CD4-positive, alpha-beta T cell treated with Interleukin-12 subunit alpha and Interleukin-12 subunit beta, for 1 hour (primary cell): ENCODE measurements at regions not wholly inside any gene's neighbourhood (a gene's known extent, or its start where the extent isn't known, plus 50 kb on each side); places are given as distances from the start of the nearest gene placed in this dataset.
A peak's percentile ranks its signal among the peaks of the same experiment; 100 is the strongest.
"Not testable (repeated sequence)": the region's sequence is repeated elsewhere in the genome, so short reads cannot be mapped to it uniquely, and the experiment has no call there.

Experiments used
- DNase-seq: peaks from one replicate; pipeline ENCODE4 v3.0.0-alpha.2; 2020

GRCh38 chr17:14595656-14596055 is 294.8 kb downstream of the HS3ST3B1 start:
- no peak for DNase-seq

- no peak for DNase-seq
Measured at GRCh38 chr17:14594690-14595089, 293.8 kb downstream of the HS3ST3B1 start.

DNA sequence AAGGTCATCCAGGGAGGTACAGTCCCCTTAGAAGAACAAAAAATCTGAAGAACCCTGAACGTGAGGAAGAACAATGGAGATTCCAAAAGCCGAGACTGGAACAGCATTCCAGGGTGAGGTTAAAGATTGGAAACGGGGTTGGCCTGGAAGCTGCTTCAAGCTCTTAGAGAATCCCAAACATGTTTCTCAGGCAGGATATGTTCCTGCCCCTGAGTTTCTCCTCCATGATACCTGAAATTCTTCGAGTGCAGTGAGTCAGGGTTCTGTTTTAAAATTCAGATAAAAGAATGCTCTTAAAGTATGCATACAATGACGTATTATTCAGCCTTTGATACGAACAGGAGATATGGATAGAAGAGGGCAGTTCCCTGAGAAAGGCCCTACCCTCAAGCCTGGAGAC is 293.1 kb downstream of the HS3ST3B1 start:
- no peak for DNase-seq

DNA sequence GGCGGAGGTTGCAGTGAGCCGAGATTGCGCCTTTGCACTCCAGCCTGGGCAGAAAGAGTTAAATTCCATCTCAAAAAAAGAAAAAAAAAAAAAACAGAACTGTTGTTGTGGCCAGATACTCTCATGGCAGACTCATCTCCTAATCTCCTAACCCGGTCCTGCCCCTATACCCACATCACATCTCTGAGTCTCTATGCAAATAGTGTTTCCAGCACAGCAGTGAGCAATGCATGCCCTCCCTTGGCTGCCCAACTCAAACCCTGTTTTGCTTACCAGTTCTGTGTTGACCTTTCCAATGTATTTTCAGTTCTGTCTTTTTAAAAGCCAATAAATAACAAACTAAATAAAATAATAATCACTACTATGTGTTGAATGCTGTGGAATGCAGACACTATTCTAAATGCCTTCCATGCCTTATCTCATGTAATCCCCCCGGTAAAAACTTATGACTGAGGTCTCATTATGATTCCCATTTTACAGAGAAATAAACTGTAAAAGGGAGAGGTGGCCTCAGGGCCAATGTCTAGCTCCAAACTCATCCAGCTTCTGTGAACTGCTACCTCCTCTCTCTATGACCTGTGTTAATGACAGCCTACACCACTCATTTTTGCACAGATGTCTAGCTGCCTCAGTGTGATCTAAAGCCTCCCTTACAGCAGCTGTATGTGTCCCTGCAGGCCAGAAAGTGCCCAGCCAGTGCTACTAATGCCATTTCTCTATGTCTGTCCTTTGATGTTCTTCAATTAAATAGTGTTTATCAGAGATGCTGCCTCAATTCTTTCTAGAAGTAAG is 289.8 kb downstream of the HS3ST3B1 start:
- DNase-seq, result no peak

DNA sequence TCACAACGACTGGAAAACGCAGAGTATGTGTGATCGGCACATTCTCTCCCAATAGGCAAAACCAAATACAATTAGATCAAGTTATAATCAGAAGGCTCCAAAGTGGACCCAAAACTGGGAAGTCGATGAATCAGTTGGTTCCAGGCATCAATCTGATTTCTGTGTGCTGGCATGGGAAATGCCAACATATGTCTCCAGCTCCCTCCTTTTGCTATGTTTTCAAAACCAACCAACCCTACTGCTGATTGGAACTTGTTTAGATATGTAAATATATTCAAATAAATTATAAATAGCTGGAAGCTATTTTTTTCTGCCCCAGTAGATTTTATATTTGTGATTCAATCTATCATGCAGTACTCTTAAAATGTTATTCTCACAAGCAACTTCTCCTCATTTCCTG is 284.2 kb downstream of the HS3ST3B1 start:
- DNase-seq, result no peak

DNA sequence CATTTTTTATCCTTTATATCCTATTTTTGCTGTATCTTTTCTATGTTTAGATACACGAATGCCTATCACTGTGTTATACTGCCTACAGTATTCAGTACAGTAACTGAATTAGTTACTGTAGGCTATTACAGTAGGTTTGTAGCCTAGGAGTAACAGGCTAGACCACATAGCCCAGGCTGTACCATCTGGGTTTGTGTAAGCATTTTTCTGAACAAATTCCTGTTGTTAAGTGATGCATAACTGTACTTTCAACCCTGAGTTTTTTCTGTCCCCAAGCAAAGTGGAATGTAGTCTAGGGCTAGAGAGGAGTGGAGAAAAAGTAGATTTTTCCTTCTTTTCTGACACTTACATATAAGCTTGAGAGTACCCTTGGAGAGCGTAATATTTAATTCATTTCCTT is 282.1 kb downstream of the HS3ST3B1 start:
- DNase-seq, result no peak

DNA sequence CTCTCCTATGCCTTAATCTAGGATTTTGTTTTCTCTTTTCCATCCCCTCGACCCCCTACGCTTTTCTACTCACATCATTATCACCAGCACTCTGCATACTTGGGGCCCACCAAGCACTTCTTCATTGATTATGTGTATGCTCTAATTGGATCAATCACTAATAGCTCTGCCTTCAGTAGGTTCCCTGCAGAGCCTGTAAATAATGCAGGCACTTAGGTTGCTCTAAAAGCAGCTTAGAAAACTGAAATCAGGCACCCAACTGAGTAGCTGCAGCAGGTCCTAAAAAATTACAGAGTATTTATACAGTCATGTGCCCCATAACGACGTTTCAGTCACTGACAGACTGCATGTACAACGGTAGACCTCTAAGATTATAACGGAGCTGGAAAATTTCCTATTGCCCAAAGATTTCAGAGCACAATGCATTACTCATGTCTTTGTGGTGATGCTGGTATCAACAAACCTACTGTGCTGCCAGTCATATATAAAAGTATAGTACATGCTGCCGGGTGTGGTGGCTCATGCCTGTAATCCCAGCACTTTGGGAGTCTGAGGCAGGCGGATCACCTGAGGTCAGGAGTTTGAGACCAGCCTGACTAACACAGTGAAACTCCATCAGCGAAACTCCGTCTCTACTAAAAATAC is 280.4 kb downstream of the HS3ST3B1 start:
- DNase-seq, result no peak

DNA sequence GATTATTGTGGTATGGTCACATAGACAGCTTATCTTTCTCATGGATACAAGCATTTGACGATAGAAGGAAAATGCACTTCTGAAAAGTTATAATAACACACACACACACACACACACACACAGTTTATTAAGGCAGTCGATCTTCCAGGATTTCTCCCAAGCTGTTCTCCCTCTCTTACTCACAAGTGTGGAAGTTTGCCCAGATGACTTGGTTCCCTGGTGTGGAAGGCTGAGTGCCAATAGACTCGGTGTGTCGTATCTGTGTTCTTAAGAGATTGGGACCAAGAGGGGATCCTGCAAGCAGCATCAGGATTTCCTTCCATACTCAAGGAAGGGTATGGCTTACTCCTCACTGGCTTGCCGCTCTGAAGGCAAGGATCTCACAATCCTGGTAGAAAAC is 279.6 kb downstream of the HS3ST3B1 start:
- no peak for DNase-seq

- DNase-seq, result no peak
Measured at GRCh38 chr17:14579716-14580115, 278.8 kb downstream of the HS3ST3B1 start.

DNA sequence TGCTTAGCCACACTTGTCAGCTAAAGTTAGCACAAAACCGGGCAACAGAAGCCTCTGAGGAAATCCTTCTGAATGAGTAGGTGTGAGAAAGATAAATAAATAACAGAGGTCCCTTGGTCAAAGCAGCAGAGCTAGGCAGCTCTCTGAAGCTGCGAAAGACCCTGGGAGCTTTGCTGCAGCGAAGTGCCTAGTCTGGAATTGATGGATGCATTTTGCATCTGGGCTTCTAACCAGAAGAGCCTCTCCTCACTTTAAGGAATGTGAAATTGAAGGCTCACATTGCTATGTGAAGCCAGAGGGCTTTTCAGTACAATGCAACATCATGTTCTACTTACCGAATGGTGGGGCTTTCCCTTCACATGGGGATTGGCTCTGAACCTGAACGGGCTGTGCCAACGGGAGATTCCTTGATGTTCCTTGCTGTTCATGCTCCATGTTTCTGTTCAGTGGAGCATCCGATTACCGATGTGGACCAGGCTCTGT is 274.6 kb downstream of the HS3ST3B1 start:
- DNase-seq, result no peak

DNA sequence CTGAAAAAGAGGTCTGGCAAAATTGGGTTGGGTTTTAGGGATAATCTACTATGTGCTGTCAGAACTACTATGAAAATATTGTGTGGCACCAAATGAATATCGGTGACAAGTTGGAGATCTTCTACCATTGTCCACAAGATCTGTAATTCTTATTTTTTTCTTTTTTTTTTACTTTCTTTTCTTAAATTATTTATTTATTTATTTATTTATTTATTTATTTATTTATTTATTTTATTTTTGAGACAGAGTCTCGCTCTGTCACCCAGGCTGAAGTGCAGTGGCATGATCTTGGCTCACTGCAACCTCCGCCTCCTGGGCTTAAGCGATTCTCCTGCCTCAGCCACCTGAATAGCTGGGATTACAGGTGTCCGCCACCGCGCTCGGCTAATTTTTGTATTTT is 259.4 kb downstream of the HS3ST3B1 start:
- not testable (repeated sequence) for DNase-seq

DNA sequence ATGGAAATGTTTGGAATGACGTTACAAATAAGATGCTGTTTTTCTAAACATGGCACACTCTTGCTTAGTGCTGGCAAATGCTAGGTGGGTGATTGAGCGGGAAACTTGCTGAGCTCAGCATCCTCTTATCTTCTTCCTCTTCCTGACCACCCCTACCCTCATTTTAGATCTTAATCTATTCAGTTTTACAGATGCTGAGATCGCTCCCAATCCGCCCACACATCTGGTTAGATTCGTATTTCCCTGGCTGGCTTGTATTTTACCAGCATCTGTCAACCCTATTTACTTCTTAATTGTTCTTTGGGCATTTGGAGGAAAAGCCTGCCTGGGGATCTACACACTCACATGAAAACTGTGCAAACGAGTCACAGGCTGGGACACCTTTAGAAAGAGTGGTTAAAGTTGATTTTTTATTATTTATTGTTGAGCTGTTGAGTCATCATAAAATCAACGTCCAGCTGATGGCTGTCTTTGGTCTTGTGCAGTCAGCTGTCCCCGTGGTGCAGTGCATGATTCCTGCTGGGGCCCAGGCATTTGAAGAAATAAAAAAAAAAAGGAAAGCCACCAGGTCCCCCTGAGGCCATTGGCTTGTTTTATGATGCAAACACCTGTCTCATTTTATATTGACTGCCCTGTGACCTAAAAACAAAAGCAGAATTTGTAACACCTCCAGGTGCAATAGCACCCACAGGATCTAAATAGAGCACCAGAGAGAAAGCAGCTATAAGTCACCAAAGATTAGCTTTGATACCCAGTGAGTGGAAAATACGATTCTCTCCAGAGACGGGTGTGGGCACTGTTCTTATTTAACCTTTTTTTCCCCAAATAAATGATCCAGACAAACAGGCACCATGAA is 258.6 kb downstream of the HS3ST3B1 start:
- no peak for DNase-seq

DNA sequence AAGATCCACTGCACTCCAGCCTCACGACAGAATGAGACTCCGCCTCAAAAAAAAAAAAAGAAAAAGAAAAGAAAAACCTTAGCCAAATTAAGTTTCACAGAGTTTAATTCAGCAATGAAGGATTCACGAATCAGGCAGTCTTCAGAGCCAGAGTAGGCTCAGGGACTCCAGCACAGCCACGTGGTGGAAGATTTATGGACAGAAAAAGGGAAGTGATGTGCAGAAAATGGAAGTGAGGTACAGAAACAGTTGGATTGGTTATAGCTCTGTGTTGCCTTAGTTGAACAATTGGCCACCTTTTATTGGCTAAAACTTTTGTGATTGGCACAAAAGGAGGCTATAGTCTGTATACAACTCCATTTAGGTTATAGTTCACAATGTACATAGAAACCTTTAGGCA is 256.6 kb downstream of the HS3ST3B1 start:
- no peak for DNase-seq

DNA sequence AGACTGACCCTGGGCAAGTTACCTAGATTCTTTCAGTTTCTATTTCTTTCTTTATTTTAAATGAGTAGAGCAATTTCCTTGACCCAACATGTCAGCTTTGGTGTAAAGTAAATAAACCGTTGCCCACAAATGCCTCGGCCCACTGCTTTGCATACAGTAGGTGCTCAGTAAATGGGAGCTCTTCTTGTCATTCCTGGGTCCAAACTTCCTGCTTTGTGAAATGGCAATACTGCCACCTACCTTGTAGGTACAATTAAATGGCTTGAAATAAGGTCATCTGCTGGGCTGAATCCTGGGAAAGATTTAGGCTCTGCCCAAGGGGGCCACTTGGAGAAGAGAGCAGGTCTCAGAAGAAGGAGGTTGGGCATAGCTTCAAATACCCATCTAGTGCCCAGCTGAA is 253.0 kb downstream of the HS3ST3B1 start:
- peak; percentile 11 for DNase-seq

DNA sequence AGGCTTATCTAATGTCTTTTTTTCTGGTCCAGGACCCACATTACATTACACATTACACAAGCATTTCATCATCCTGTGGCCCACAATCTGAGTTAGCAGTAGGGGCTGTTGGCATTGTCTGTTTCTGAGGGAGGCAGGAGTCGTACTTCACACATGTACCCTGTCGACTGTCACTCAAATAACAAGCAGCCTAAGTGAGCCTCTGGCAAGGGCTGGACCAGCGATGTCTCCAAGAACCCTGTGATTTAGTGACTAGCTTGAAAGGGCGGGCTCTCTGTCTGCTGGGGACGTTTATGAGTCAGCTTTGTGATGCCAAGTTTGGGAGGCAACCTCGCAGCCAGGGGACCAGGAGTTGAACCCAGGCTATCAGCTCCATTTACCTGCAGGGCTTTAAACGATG is 251.4 kb downstream of the HS3ST3B1 start:
- no peak for DNase-seq

DNA sequence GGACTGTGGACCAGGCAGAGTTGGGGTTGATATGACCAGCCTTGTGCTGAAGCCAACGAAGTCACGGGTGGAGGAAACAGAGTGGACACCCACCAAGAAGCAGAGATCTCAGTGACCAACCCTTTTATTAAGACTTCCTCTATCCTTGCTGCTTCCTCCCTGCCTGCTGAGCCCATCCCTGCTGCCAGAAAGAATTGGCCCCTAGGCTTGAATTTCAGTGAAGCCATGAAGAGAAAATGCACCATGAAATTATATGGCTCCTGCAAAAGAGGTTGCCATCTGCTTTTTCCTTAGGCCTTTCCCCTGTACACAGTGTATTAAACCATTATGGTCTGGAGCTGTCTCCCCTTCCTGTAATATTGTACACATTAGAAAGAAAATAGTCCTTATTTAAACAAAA is 246.7 kb downstream of the HS3ST3B1 start:
- DNase-seq, result no peak

DNA sequence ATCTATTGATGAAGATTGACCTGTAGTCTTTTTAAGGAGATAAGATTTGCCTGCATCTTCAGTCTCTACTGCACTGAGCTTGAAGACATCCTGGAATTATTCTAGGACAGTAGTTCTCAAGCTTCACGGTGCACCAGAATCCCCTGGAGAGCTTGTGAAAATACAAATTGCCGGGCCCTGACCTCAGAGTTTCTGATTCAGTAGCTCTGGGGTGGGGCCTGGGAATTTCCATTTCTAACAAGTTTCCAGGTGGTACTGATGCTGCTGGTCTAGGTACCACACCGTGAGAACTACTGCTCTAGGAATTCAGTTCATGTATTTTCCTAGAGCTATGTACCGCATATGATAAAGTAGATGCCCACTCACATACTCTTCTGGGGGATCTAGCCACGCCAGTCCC is 246.1 kb downstream of the HS3ST3B1 start:
- DNase-seq, result no peak

- DNase-seq, result no peak
Measured at GRCh38 chr17:14545156-14545906, 244.4 kb downstream of the HS3ST3B1 start.

GRCh38 chr17:14541714-14542113 is 240.8 kb downstream of the HS3ST3B1 start:
- no peak for DNase-seq

GRCh38 chr17:14539801-14540200 is 238.9 kb downstream of the HS3ST3B1 start:
- no peak for DNase-seq

DNA sequence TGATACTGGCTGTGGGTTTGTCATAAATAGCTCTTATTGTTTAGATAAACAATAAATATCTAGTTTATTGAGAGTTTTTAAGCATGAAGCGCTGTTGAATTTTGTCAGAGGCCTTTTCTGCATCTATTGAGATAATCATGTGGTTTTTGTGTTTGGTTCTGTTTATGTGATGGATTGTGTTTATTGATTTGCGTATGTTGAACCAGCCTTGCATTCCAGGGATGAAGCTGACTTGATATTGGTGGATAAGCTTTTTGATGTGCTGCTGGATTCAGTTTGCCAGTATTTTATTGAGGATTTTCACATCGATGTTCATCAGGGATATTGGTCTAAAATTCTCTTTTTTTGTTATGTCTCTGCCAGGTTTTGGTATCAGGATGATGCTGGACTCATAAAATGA is 231.4 kb downstream of the HS3ST3B1 start:
- not testable (repeated sequence) for DNase-seq

DNA sequence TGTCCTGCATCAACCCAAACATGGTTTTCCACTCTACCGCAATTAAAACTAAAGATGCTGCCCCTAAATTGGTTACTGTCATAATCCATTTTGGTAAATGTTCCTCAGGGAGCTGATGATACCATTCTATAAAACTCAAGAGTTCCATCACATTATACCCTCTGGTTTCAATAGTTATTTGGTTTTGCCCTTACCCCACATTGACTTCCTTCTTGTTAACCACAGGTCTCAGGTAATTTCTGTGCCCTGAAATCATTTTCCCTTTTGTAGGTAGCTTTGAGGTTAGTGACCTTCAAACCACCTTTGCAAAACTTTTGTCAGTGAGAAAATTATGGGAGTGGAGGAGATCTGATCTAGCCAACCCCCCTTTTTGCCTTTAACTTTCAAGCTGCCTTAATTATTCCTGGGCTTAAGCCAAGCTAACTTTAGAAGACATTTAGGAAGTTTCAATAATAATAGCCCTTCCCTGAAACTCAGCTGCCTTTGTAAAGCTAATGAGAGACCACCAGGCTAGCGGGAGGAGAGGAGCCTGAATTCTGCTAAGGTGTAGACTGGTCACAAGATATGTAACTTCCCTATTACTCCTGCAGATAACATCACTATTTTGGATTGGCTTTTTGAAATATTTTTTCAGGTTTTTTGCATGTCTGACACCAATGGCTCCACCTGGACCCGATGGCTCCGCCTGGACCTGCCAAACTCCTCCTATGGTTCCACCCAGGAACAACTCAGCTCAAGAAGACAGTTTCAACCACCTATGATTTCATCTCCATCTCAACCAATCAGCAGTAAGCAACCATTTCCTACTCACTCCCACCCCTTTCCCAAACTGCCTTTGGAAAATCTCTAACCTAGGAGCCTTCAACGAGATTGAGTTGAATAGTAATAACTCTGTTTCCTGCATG is 224.9 kb downstream of the HS3ST3B1 start:
- no peak for DNase-seq
